GM19351 (cell line): ENCODE measurements at regions not wholly inside any gene's neighbourhood (a gene's known extent, or its start where the extent isn't known, plus 50 kb on each side); places are given as distances from the start of the nearest gene placed in this dataset.
"Not testable (repeated sequence)": the region's sequence is repeated elsewhere in the genome, so short reads cannot be mapped to it uniquely, and the experiment has no call there.

Experiments used
- ATAC-seq: cut with Tn5 transposase; IDR thresholded peaks from one replicate; pipeline ENCODE4 v1.9.1; 2021; ENCODE audit warnings: mild to moderate bottlenecking, moderate library complexity; ENCODE audit not compliant: unreplicated experiment

GRCh38 chr11:37503411-37504059 lies 905.5 kb upstream of the RAG2 start:
- peak; percentile 48 for ATAC-seq

GRCh38 chr11:37502202-37502601 lies 904.2 kb upstream of the RAG2 start:
- no peak for ATAC-seq

GRCh38 chr11:37500425-37500824 lies 902.4 kb upstream of the RAG2 start:
- ATAC-seq, result no peak

- ATAC-seq, result no peak
Measured at GRCh38 chr11:37497326-37497725, 899.3 kb upstream of the RAG2 start.

- ATAC-seq, result no peak
Measured at GRCh38 chr11:37496201-37496600, 898.2 kb upstream of the RAG2 start.

GRCh38 chr11:37484298-37484697 lies 886.3 kb upstream of the RAG2 start:
- ATAC-seq, result no peak

GRCh38 chr11:37483761-37484160 lies 885.7 kb upstream of the RAG2 start:
- no peak for ATAC-seq

- ATAC-seq, result no peak
Measured at GRCh38 chr11:37474889-37475288, 876.9 kb upstream of the RAG2 start.

GRCh38 chr11:37468344-37468743 lies 870.3 kb upstream of the RAG2 start:
- ATAC-seq, result no peak

GRCh38 chr11:37465221-37465620 lies 867.2 kb upstream of the RAG2 start:
- ATAC-seq, result no peak

- no peak for ATAC-seq
Measured at GRCh38 chr11:37459456-37459855, 861.4 kb upstream of the RAG2 start.

- no peak for ATAC-seq
Measured at GRCh38 chr11:37456746-37457145, 858.7 kb upstream of the RAG2 start.

GRCh38 chr11:37451903-37452302 lies 853.9 kb upstream of the RAG2 start:
- ATAC-seq, result no peak

- ATAC-seq, result peak; percentile 86
Measured at GRCh38 chr11:37450613-37451012, 852.6 kb upstream of the RAG2 start.

GRCh38 chr11:37449146-37449545 lies 851.1 kb upstream of the RAG2 start:
- peak; percentile 66 for ATAC-seq

GRCh38 chr11:37442576-37442975 lies 844.5 kb upstream of the RAG2 start:
- no peak for ATAC-seq

- ATAC-seq, result not testable (repeated sequence)
Measured at GRCh38 chr11:37431633-37432230, 833.7 kb upstream of the RAG2 start.

GRCh38 chr11:37430966-37431632 lies 833.1 kb upstream of the RAG2 start:
- not testable (repeated sequence) for ATAC-seq

GRCh38 chr11:37422511-37422910 lies 824.5 kb upstream of the RAG2 start:
- ATAC-seq, result no peak

- ATAC-seq, result no peak
Measured at GRCh38 chr11:37411289-37411688, 813.3 kb upstream of the RAG2 start.

GRCh38 chr11:37409124-37409523 lies 811.1 kb upstream of the RAG2 start:
- no peak for ATAC-seq

- no peak for ATAC-seq
Measured at GRCh38 chr11:37407461-37407860, 809.4 kb upstream of the RAG2 start.
